C4-2B (cell line): ENCODE measurements at regions not wholly inside any gene's neighbourhood (a gene's known extent, or its start where the extent isn't known, plus 50 kb on each side); places are given as distances from the start of the nearest gene placed in this dataset.
"Not testable (repeated sequence)": the region's sequence is repeated elsewhere in the genome, so short reads cannot be mapped to it uniquely, and the experiment has no call there.

Experiments
- H3K27ac ChIP-seq: fragments of 450-650 bp; 2 replicates; pipeline ENCODE4 v1.5.1; 2017
- ZFX ChIP-seq: fragments of 450-650 bp; IDR thresholded peaks from 2 replicates; pipeline ENCODE4 v1.6.1; 2017
- TF ChIP-seq, protein P1 (sequence below): fragments of 450-650 bp; conservative IDR thresholded peaks from 2 replicates; pipeline ENCODE4 v1.5.1; 2017; ENCODE audit warnings: mild to moderate bottlenecking

DNA sequence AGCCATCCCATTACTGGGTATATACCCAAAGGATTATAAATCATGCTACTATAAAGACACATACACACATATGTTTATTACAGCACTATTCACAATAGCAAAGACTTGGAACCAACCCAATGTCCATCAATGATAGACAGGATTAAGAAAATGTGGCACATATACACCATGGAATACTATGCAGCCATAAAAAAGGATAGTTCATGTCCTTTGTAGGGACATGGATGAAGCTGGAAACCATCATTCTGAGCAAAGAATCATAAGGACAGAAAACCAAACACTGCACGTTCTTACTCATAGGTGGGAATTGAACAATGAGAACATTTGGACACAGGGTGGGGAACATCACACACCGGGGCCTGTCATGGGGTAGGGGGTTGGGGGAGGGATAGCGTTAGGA is 60.3 kb upstream of the NMU start:
- H3K27ac ChIP-seq = not testable (repeated sequence)

DNA sequence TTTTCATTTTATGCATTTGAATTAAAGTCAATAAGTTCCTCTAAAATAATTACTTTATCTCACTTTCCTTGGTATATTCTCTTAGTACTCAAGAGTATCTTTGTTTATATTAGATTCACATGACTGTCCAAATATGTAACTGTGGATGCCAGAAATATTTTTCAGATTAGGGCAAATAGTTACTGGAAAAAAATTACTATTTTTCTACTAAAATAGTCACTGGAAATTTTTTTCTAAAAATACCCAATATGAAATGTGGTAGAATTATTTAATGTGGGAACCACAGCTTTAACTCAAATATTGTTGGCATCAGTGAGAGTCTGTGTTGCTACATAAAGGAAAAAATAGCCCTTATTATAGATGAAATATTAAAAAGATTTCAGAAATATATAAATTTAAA is 70.4 kb upstream of the NMU start:
- TF ChIP-seq, protein P1, sequence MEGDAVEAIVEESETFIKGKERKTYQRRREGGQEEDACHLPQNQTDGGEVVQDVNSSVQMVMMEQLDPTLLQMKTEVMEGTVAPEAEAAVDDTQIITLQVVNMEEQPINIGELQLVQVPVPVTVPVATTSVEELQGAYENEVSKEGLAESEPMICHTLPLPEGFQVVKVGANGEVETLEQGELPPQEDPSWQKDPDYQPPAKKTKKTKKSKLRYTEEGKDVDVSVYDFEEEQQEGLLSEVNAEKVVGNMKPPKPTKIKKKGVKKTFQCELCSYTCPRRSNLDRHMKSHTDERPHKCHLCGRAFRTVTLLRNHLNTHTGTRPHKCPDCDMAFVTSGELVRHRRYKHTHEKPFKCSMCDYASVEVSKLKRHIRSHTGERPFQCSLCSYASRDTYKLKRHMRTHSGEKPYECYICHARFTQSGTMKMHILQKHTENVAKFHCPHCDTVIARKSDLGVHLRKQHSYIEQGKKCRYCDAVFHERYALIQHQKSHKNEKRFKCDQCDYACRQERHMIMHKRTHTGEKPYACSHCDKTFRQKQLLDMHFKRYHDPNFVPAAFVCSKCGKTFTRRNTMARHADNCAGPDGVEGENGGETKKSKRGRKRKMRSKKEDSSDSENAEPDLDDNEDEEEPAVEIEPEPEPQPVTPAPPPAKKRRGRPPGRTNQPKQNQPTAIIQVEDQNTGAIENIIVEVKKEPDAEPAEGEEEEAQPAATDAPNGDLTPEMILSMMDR = no peak
- no peak overlapping the region for H3K27ac ChIP-seq

DNA sequence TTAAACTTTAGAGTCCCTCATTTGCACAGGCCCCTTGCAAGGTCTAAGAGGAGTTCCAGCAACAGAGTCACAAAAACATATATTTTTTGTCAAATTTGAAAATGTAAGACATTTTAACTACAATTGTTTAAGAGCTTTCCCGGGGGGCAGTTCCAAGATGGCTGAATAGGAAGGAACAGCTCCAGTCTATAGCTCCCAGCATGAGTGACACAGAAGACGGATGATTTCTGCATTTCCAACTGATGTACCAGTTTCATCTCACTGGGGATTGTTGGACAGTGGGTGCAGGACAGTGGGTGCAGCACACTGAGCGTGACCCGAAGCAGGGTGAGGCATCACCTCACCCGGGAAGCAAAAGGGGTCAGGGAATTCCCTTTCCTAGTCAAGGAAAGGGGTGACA is 71.4 kb upstream of the NMU start:
- no peak overlapping the region for H3K27ac ChIP-seq
- no peak for TF ChIP-seq ZFX
- TF ChIP-seq, protein P1 = no peak

DNA sequence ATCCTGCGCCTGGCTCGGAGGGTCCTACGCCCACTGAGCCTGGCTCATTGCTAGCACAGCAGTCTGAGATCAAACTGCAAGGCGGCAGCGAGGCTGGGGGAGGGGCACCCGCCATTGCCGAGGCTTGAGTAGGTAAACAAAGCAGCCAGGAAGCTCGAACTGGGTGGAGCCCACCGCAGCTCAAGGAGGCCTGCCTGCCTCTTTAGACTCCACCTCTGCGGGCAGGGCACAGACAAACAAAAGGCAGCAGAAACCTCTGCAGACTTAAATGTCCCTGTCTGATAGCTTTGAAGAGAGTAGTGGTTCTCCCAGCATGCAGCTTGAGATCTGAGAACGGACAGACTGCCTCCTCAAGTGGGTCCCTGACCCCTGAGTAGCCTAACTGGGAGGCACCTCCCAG is 71.9 kb upstream of the NMU start:
- H3K27ac ChIP-seq = not testable (repeated sequence)

DNA sequence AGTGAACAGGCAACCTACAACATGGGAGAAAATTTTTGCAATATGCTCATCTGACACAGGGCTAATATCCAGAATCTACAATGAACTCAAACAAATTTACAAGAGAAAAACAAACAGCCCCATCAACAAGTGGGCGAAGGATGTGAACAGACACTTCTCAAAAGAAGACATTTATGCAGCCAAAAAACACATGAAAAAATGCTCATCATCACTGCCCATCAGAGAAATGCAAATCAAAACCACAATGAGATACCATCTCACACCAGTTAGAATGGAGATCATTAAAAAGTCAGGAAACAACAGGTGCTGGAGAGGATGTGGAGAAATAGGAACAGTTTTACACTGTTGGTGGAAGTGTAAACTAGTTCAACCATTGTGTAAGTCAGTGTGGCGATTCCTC is 76.7 kb upstream of the NMU start:
- not testable (repeated sequence) for H3K27ac ChIP-seq

DNA sequence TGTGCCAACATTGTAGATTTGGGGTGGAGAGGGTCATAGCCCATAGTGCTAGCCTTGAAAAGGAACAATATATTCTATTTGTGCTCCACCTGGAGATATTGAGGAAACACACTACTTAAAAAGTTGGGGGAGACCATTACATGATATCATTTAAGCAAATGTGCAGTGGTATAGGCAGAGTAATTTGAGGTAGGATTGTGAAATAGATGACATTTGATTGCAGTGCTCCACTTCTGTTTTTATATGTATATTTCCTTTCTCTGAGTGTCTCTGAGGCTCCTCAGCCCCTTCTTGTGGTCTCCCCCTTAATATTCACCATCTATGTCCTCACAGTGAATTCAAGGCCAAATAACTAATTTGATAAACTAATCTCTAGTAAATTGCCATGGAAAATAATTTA is 85.6 kb upstream of the NMU start:
- H3K27ac ChIP-seq = no peak overlapping the region
- no peak for TF ChIP-seq ZFX
- TF ChIP-seq, protein P1 = no peak

DNA sequence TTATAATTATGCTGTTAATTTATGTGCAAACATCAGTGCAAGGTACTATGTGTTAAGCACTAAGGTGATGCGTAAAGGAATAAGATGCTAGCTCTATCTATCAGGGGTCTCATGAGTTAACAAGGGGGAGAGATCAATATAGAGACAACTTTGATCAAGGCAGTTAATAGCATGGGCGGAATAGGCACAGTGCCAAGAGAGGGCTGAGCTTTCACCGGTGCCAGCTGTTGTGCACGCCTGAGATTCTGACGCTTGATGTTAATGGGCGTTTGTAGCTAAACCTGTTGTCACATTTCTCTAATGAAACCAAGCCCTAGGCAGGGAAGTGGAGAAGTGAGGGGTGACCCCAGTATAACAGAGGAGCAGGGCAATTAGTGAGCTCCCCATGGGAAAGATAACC is 86.0 kb upstream of the NMU start:
- TF ChIP-seq, protein P1 = no peak
- no peak for TF ChIP-seq ZFX
- no peak overlapping the region for H3K27ac ChIP-seq

DNA sequence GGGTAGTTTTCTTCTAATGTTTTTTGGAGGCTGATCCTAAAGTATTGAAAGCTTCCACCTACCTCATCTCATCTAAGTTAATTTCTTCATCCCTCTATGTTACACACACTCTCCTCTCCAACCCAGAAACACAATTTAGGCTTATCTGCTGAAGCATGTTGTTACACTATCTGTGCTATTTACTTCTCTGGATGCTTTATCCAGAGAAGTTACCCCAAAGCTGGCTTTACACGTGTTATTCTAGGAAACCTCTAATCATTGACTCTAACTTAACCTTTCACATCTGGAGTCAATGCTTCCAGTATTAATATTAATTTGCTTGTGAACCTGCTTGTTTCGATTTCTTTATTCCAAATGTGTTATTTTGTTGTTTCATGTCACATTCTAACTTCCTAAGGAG is 87.3 kb upstream of the NMU start:
- TF ChIP-seq ZFX = no peak
- TF ChIP-seq, protein P1 = no peak
- H3K27ac ChIP-seq = no peak overlapping the region

DNA sequence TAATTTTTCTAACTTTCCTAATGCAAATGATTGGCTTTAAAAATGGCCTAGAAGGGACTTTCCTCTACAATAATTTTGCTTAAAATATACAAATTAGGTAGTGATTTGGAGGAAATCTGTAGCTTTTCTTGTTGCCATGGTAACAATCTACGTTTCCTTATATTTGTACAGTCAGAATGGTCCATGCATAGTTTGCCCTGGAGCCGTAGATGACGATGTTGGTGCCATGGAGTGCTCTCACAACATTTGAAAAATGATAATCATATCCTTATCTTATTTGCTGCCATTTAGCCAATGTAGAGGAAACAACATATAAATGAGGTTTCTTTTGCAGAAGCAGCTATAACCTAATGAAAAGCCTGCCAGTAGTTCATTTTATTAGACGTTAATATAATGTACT is 89.0 kb upstream of the NMU start:
- H3K27ac ChIP-seq = no peak overlapping the region
- TF ChIP-seq, protein P1 = no peak
- TF ChIP-seq ZFX = no peak
